ENCODE measurements at regions not wholly inside any gene's neighbourhood (a gene's known extent, or its start where the extent isn't known, plus 50 kb on each side); places are given as distances from the start of the nearest gene placed in this dataset.

DNA sequence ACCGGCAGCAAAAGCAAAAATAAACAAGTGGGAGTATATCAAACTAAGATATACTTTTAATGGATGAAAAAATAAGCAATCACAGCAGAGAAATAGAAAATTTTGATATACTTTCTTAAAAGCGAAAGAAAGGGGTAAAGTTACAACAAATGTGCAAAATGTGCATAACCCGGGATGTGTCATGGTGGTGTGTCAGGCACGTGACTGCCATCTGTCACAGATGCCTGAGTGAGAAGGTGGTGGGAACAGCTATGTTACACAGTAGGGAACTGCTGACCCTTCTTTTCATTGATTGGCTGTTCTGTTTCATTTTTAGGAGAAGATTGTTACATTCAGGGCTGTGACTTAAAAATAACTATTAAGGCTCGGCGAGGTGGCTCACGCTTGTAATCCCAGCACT is 168.1 kb upstream of the PELI2 start:
- TF ChIP-seq, protein P1, sequence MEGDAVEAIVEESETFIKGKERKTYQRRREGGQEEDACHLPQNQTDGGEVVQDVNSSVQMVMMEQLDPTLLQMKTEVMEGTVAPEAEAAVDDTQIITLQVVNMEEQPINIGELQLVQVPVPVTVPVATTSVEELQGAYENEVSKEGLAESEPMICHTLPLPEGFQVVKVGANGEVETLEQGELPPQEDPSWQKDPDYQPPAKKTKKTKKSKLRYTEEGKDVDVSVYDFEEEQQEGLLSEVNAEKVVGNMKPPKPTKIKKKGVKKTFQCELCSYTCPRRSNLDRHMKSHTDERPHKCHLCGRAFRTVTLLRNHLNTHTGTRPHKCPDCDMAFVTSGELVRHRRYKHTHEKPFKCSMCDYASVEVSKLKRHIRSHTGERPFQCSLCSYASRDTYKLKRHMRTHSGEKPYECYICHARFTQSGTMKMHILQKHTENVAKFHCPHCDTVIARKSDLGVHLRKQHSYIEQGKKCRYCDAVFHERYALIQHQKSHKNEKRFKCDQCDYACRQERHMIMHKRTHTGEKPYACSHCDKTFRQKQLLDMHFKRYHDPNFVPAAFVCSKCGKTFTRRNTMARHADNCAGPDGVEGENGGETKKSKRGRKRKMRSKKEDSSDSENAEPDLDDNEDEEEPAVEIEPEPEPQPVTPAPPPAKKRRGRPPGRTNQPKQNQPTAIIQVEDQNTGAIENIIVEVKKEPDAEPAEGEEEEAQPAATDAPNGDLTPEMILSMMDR (IDR thresholded peaks at IDR 0.05; ENCODE audit: borderline replicate concordance, extremely low read depth, low read length, poor library complexity, severe bottlenecking), result no peak
- TF ChIP-seq EZH2 (IDR thresholded peaks at IDR 0.05; ENCODE audit: borderline replicate concordance, low read depth, low read length, severe bottlenecking), result no peak

All from DND-41 (cell line).